ENCODE measurements at regions not wholly inside any gene's neighbourhood (a gene's known extent, or its start where the extent isn't known, plus 50 kb on each side); places are given as distances from the start of the nearest gene placed in this dataset.

- TF ChIP-seq CTCF (IDR thresholded peaks at IDR 0.05; ENCODE audit: insufficient read depth, low read length) (no peak), POLR2AphosphoS5 (IDR thresholded peaks at IDR 0.05; ENCODE audit: low read depth) (no peak)
Measured at GRCh38 chr12:97927977-97928376, 465.4 kb downstream of the RMST start.

All from HL-60 (cell line).